ENCODE measurements at regions not wholly inside any gene's neighbourhood (a gene's known extent, or its start where the extent isn't known, plus 50 kb on each side); places are given as distances from the start of the nearest gene placed in this dataset.

DNA sequence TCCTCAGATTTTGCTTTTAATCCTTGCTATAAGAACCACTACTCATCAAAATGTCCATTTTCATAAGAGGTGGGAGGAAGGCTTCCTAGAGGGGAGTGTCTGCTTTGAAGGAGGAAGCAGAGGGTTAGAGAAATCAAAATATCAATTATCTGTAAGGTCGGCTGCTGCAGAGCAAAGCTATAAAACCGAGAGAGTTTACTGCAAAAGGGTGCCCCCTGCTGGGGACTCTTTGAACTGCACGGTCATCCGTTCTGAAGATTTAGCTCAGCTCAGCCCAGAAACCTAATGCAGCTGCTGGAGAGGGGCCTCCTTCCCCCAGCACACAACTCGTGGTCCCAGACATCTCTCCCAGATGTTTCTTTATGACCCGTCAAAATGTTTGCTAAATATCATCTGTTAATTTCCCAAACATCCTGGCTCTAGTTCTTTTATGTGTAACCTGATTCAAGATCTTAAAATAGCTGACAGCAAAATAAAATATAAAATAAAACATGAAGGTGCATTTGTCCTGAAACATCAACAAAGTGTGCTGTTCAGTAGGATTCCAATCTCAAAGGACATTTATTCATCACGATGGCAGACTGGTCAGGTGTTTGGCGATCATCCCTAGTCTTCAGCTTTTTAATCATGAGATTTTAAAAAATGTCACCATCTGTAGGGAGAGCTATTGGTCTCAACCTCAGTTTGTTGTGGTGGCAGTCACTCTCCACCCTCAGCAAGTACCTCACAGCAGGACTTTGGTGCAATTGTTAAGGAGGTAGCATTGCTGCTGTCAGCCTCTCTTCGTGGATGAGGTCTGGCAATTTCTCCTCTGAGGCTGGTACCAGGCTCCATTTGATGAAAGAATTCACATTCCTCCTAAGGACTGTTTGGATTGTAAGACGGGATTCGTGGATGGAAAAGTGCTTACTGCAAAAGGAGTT is 185.9 kb downstream of the MTX2 start:
- no peaks in the 10 kb centered on the region for H3K9me3 Mint-ChIP-seq
- H3K27me3 Mint-ChIP-seq: peaks cover 56% of the 10 kb centered on the region
- peak; percentile 92 for DNase-seq (ENCODE audit: extremely low spot score, unreplicated experiment)
- H3K27ac Mint-ChIP-seq: no peak overlapping the region
- peaks cover 18% of the 10 kb centered on the region for H3K4me1 Mint-ChIP-seq (ENCODE audit: unreplicated experiment)
- no peaks in the 10 kb centered on the region for H3K36me3 Mint-ChIP-seq
- H3K4me3 Mint-ChIP-seq: no peak overlapping the region
- peak; percentile 97 for TF ChIP-seq CTCF (conservative IDR thresholded peaks at IDR 0.05)

GRCh38 chr2:176455816-176456291 is 186.6 kb downstream of the MTX2 start:
- Mint-ChIP-seq H3K4me1 (ENCODE audit: unreplicated experiment) (peaks cover 18% of the 10 kb centered on the region), H3K9me3 (no peaks in the 10 kb centered on the region), H3K27me3 (peaks cover 55% of the 10 kb centered on the region), H3K27ac (no peak overlapping the region), H3K36me3 (no peaks in the 10 kb centered on the region), H3K4me3 (no peak overlapping the region)
- TF ChIP-seq CTCF (conservative IDR thresholded peaks at IDR 0.05): no peak
- no peak for DNase-seq (ENCODE audit: extremely low spot score, unreplicated experiment)

DNA sequence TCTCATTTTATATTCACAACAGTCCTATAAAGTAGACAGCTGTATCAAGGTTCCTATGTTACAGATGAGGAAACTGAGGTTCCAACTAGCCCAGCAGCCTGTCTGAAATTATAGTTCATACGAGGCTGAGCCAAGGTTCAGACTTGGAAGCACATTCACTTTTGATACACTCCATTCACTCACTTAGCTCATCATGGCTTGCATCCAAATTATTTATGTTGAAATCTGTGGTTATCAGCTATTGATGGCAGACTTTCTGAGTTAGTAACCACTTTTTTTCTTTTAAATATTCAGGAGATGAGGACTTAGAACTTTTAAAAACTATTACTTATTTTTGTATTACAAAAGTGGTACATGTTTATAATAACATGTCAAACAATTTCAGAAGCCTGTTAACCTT is 188.2 kb downstream of the MTX2 start:
- no peak for DNase-seq (ENCODE audit: extremely low spot score, unreplicated experiment)
- H3K27me3 Mint-ChIP-seq: peaks cover 64% of the 10 kb centered on the region
- no peak overlapping the region for H3K4me3 Mint-ChIP-seq
- H3K27ac Mint-ChIP-seq: no peak overlapping the region
- no peak for TF ChIP-seq CTCF (conservative IDR thresholded peaks at IDR 0.05)
- no peaks in the 10 kb centered on the region for H3K36me3 Mint-ChIP-seq
- no peaks in the 10 kb centered on the region for H3K9me3 Mint-ChIP-seq
- peaks cover 18% of the 10 kb centered on the region for H3K4me1 Mint-ChIP-seq (ENCODE audit: unreplicated experiment)

DNA sequence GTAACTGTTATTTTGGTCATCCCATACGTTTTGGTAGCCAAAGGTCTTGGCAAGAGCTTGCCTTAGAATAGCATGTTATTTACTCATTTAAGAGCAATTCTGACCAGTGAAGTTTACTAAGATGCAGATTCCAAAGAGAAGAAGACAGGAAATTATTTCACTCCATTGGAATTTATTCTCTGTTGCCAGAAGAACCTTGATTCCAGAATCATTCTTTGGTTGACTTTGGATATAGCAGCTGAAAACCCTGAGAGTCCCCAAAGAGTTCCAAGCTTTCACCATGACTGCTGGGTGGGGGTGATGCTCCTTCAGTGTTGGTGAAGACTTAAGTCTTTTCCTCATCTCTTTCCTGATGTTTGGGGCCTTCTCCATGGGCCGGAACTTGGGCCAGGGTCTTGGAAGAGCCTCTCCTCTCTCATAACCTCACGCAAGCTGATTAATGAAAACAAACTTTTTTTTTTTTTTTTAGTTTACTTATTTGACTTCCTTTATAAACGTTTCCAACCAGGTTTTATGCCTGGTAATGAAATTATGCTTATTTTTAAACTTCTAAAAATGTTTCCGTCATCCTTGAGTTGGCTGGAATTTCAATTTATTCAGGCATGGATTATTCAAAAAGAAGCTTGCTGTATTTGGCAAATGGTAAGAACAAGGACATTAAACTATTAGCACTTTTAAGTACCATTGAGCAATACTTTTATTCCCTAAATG is 192.0 kb downstream of the MTX2 start:
- no peak overlapping the region for H3K4me3 Mint-ChIP-seq
- no peak for DNase-seq (ENCODE audit: extremely low spot score, unreplicated experiment)
- no peak for TF ChIP-seq CTCF (conservative IDR thresholded peaks at IDR 0.05)
- H3K27ac Mint-ChIP-seq: no peak overlapping the region
- H3K9me3 Mint-ChIP-seq: no peaks in the 10 kb centered on the region
- no peaks in the 10 kb centered on the region for H3K36me3 Mint-ChIP-seq
- peaks cover 70% of the 10 kb centered on the region for H3K27me3 Mint-ChIP-seq
- H3K4me1 Mint-ChIP-seq (ENCODE audit: unreplicated experiment): no peaks in the 10 kb centered on the region

DNA sequence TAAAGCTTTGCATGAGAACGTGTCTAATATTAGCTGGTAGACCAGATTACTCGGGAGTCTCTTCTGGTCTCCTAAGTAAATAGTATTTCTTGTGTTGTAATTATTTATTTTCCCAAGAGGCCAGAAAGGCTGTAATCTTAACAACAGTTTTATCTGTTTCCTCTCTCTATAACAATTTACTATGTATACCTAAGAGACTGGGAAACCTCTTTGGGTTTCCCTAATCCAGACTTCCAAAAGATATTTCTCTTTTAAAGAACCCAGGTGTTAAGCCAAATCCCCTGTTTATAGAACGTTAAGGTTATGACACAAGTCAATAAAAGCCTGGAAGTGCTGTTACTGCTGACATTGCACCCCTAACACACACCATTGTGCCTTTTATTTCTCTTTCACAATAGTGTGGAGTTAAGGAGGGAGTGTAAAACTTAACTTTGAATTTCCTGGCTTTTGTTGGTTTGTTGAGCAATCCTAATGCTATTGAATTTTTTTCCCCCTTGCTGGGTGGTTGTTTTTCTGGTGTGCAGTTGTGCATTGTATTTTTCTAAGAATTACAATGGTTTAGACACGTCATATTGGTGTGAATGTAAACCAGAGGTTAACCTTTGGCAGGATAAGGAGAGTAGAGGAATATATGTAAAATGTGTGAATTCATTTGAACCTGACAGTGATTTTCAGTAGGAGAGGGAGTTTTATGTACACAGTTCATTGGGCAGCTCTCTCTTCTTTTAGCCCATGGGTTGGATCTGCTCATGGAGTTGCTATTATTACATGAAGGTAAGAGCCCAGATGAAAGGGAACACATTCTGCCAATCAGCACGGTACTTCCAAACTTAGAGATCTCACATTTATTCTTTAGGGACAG is 192.8 kb downstream of the MTX2 start:
- no peak for TF ChIP-seq CTCF (conservative IDR thresholded peaks at IDR 0.05)
- DNase-seq (ENCODE audit: extremely low spot score, unreplicated experiment): no peak
- Mint-ChIP-seq H3K4me3 (no peak overlapping the region), H3K4me1 (ENCODE audit: unreplicated experiment) (no peaks in the 10 kb centered on the region), H3K27ac (no peak overlapping the region), H3K36me3 (no peaks in the 10 kb centered on the region), H3K27me3 (peaks cover 68% of the 10 kb centered on the region), H3K9me3 (no peaks in the 10 kb centered on the region)

Data from type B pancreatic cell (in vitro differentiated cells).